A673 (cell line): ENCODE measurements at regions not wholly inside any gene's neighbourhood (a gene's known extent, or its start where the extent isn't known, plus 50 kb on each side); places are given as distances from the start of the nearest gene placed in this dataset.

Experiments
- BruUV-seq: library from RNA; stranded (reverse); fragments of 400-500 nt; replicated peaks from 2 replicates; lab custom pipeline; 2021; lab: Mats Ljungman, UMichigan
- CTCF ChIA-PET: fragments of 300-600 bp; sonication (Branson Sonifier 250); formaldehyde crosslinking; loops from one replicate; lab custom pipeline; 2022; ENCODE audit warnings: antibody characterized with exemption; lab: Charles Lee
- POLR2A ChIA-PET: fragments of 300-600 bp; sonication (Branson Sonifier 250); formaldehyde crosslinking; loops from one replicate; lab custom pipeline; 2022; ENCODE audit warnings: antibody characterized with exemption; ENCODE audit not compliant: low non-redundant PET; lab: Charles Lee
- DNase-seq: peaks from one replicate; pipeline ENCODE4 v3.0.0-alpha.2; 2015; ENCODE audit warnings: low spot score
- H3K27ac ChIP-seq: fragments of 200-600 bp; sonication (generic); 2 replicates; pipeline ENCODE4 v1.5.1; 2016; ENCODE audit warnings: mixed run types, low read depth, mild to moderate bottlenecking, mixed read lengths, antibody characterized with exemption, low read length; ENCODE audit not compliant: poor library complexity, severe bottlenecking
- H3K27me3 ChIP-seq: fragments of 200-600 bp; sonication (generic); replicated peaks from 2 replicates; pipeline ENCODE4 v1.6.1; 2017; ENCODE audit warnings: mixed run types, low read depth, mild to moderate bottlenecking, mixed read lengths, antibody characterized with exemption, low read length; ENCODE audit not compliant: insufficient read depth, poor library complexity
- H3K36me3 ChIP-seq: fragments of 200-600 bp; sonication (generic); 2 replicates; pipeline ENCODE4 v1.6.1; 2016; ENCODE audit warnings: mixed run types, mild to moderate bottlenecking, mixed read lengths, antibody characterized with exemption, low read length; ENCODE audit not compliant: insufficient read depth, poor library complexity, severe bottlenecking
- H3K4me1 ChIP-seq: fragments of 200-600 bp; sonication (generic); 2 replicates; pipeline ENCODE4 v1.6.1; 2017; ENCODE audit warnings: mixed run types, mild to moderate bottlenecking, mixed read lengths, antibody characterized with exemption, low read length; ENCODE audit not compliant: insufficient read depth, poor library complexity, severe bottlenecking
- H3K4me3 ChIP-seq: fragments of 200-600 bp; sonication (generic); 2 replicates; pipeline ENCODE4 v1.5.1; 2016; ENCODE audit warnings: low read depth, mixed run types, mild to moderate bottlenecking, mixed read lengths, low read length; ENCODE audit not compliant: poor library complexity, severe bottlenecking
- H3K9me3 ChIP-seq: fragments of 200-600 bp; sonication (generic); 2 replicates; pipeline ENCODE4 v1.6.1; 2016; ENCODE audit warnings: mixed run types, low read depth, mild to moderate bottlenecking, mixed read lengths, antibody characterized with exemption, low read length; ENCODE audit not compliant: poor library complexity, severe bottlenecking
- EZH2 ChIP-seq: fragments of 200-600 bp; sonication (generic); IDR thresholded peaks from 2 replicates; pipeline ENCODE4 v1.6.1; 2017; ENCODE audit warnings: borderline replicate concordance, low read depth, mild to moderate bottlenecking, mixed read lengths, antibody characterized with exemption, low read length; ENCODE audit not compliant: poor library complexity, severe bottlenecking
- intact Hi-C: fragments of 100-400 bp; cut with micrococcal nuclease; formaldehyde crosslinking; loops from one replicate; pipeline ENCODE4 v1.10.0; 2022; ENCODE audit not compliant: unreplicated experiment
- TF ChIP-seq, protein P1 (sequence below): fragments of 300-800, 200-600 bp; sonication (generic); conservative IDR thresholded peaks from 2 replicates; pipeline ENCODE4 v1.5.1; 2017; ENCODE audit warnings: low read depth, mild to moderate bottlenecking, antibody characterized with exemption, low read length, moderate library complexity, mixed read lengths

DNA sequence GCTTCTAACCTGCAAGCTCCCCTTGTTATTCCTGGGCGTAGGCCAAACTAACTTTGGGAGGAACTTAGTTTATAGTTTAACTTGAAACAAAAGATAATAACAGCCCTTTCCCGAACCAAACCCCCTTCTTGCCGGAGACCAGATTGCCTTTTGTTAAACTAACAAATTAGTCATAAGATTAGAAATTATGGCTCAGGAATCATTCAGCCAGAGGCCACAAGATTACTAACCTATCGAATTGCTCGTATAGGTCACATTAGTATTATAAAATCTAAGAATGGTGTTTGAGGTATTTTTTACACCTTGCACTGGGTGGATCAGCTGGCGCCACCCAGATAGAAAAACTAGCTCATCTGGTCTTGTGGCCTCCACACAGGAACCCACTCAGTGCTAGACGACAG is 65.3 kb upstream of the RAP2B start:
- no peak for TF ChIP-seq EZH2
- TF ChIP-seq, protein P1, sequence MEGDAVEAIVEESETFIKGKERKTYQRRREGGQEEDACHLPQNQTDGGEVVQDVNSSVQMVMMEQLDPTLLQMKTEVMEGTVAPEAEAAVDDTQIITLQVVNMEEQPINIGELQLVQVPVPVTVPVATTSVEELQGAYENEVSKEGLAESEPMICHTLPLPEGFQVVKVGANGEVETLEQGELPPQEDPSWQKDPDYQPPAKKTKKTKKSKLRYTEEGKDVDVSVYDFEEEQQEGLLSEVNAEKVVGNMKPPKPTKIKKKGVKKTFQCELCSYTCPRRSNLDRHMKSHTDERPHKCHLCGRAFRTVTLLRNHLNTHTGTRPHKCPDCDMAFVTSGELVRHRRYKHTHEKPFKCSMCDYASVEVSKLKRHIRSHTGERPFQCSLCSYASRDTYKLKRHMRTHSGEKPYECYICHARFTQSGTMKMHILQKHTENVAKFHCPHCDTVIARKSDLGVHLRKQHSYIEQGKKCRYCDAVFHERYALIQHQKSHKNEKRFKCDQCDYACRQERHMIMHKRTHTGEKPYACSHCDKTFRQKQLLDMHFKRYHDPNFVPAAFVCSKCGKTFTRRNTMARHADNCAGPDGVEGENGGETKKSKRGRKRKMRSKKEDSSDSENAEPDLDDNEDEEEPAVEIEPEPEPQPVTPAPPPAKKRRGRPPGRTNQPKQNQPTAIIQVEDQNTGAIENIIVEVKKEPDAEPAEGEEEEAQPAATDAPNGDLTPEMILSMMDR: no peak
- Histone ChIP-seq H3K27ac (no peak overlapping the region), H3K4me1 (peaks cover 9% of the 10 kb centered on the region), H3K4me3 (no peak overlapping the region), H3K9me3 (no peaks in the 10 kb centered on the region), H3K27me3 (no peaks in the 10 kb centered on the region), H3K36me3 (no peaks in the 10 kb centered on the region)
- POLR2A ChIA-PET: no interaction called here
- intact Hi-C loops: no loop called here
- CTCF ChIA-PET: no interaction called here
- BruUV-seq: no TSS peak
- no peak for DNase-seq

DNA sequence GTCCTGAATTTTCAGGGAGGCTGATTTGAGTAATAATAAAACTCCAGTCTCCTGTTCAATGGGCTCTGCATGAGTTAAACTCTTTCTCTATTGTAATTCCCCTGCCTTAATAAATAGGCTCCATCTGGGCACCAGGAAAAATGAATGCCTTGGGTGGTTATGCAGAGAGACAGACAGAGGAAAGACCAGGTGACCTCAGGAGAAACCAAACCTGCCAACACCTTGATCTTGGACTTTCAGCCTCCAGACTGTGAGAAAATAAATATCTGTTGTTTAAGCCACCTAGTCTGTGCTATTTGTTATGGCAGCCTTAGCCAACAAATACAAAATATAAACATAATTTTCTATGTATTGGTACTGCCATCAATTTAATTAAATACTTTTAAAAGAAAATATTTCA is 64.8 kb upstream of the RAP2B start:
- CTCF ChIA-PET: no interaction called here
- Histone ChIP-seq H3K36me3 (no peaks in the 10 kb centered on the region), H3K27ac (no peak overlapping the region), H3K4me3 (no peak overlapping the region), H3K4me1 (peaks cover 9% of the 10 kb centered on the region), H3K27me3 (no peaks in the 10 kb centered on the region), H3K9me3 (no peaks in the 10 kb centered on the region)
- DNase-seq: no peak
- no peak for TF ChIP-seq EZH2
- TF ChIP-seq, protein P1: no peak
- POLR2A ChIA-PET: no interaction called here
- intact Hi-C loops: no loop called here
- BruUV-seq: no TSS peak

DNA sequence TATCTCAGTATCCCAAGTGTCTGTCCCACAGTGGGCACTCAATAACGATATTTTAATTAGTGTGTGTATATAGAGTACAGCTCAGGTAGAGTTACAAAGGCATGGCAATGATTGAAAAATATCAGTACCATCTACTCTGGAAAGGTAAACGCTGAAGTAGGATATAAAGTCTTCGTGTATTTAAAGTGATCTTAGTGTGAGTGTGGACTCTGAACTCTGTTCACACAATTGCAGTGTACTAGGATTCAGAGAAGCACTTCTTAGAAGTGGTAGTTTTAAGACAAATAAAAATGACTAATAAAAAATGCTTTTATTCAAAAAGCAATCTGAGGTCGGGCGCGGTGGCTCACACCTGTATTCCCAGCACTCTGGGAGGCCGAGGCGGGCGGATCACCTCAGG is 62.9 kb upstream of the RAP2B start:
- CTCF ChIA-PET: interaction anchor here (0.7 kb wide), 1 partner anchor 1539 kb away, joined by 4 read pairs; no protein-coding TSS in a partner anchor
- H3K27me3 ChIP-seq: no peaks in the 10 kb centered on the region
- no peak for DNase-seq
- H3K27ac ChIP-seq: no peak overlapping the region
- BruUV-seq: no TSS peak
- H3K9me3 ChIP-seq: no peaks in the 10 kb centered on the region
- intact Hi-C loops: no loop called here
- no peak overlapping the region for H3K4me3 ChIP-seq
- H3K4me1 ChIP-seq: peaks cover 9% of the 10 kb centered on the region
- POLR2A ChIA-PET: no interaction called here
- no peaks in the 10 kb centered on the region for H3K36me3 ChIP-seq
- no peak for TF ChIP-seq EZH2
- TF ChIP-seq, protein P1: no peak
